B cell (primary cell): ENCODE measurements at regions not wholly inside any gene's neighbourhood (a gene's known extent, or its start where the extent isn't known, plus 50 kb on each side); places are given as distances from the start of the nearest gene placed in this dataset.

Experiments
- CTCF ChIP-seq: fragments of 200-600 bp; IDR thresholded peaks from one replicate; pipeline ENCODE4 v1.8.0; 2022; ENCODE audit warnings: antibody characterized with exemption, mild to moderate bottlenecking
- EZH2 ChIP-seq: IDR thresholded peaks from 2 replicates; pipeline ENCODE4 v1.6.1; 2012; ENCODE audit warnings: borderline replicate concordance, low read depth, mild to moderate bottlenecking, moderate library complexity, low read length; ENCODE audit not compliant: insufficient read depth, poor library complexity, severe bottlenecking

GRCh38 chr15:66942649-66943390, 122.6 kb upstream of the SMAD3 start:
- TF ChIP-seq CTCF: no peak
- no peak for TF ChIP-seq EZH2
